ENCODE measurements at regions not wholly inside any gene's neighbourhood (a gene's known extent, or its start where the extent isn't known, plus 50 kb on each side); places are given as distances from the start of the nearest gene placed in this dataset.

DNA sequence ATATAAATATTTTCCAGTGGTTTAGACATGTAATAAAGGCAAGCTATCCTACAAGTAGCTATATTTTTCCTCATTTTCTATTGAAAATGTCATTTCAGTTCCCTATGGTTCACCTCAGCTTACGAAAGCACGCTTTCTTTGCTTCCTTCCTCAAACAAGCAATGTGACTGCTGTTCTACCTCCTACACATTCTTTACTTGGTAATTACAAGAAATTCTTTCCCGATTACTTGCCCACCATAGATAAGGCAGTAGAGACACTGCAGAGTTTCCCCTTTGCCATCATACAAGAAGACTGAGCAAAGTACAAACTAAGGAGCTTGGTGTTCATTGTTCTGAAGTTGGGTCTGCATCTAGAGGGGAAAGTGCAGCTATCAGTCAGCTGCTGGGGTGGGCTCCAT, 249.4 kb downstream of the CRPPA start:
- DNase-seq (ENCODE audit: extremely low read depth, low read depth): no peak
- TF ChIP-seq CTCF (IDR thresholded peaks at IDR 0.05; ENCODE audit: low read depth, low read length, missing control alignments): no peak
- no peak overlapping the region for H3K4me3 ChIP-seq (replicated peaks; ENCODE audit: low read depth, low read length)

DNA sequence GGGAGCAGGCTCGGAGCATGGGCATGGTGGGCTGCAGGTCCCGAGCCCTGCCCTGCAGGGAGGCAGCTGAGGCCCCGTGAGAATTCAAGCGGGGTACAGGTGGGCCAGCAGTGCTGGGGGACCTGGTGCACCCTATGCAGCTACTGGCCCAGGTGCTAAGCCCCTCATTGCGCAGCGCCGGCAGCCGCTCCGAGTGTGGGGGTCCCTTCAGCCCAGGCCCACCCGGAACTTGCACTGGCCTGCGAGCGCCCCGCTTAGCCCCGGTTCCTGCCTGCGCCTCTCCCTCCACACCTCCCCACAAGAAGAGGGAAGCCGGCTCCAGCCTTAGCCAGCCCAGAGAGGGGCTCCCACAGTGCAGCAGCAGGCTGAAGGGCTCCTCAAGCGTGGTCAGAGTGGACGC, 250.7 kb downstream of the CRPPA start:
- DNase-seq (ENCODE audit: extremely low read depth, low read depth): no peak
- TF ChIP-seq CTCF (IDR thresholded peaks at IDR 0.05; ENCODE audit: low read depth, low read length, missing control alignments): no peak

DNA sequence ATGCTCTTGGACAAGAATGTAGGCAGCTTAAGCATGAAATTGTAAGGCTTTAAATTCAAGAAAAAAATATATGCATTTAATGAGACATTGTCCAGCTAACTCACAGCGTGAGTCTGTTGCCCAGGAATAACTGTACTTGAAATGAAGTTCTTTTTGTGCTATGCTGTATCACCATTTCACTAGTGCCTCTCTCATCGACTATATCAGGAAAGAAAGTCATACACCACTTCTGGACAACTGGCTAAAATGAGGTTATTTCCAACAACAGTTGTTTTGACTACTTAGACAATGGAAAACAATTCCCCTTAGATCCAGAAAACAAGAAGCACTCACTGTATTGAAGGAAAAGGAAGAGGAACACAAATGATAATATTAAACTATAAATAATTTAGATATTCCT, 251.8 kb downstream of the CRPPA start:
- TF ChIP-seq CTCF (IDR thresholded peaks at IDR 0.05; ENCODE audit: low read depth, low read length, missing control alignments): no peak
- DNase-seq (ENCODE audit: extremely low read depth, low read depth): no peak

More for the DNA sequence above, 250.7 kb downstream of the CRPPA start:
- no peak overlapping the region for H3K4me3 ChIP-seq (replicated peaks; ENCODE audit: low read depth, low read length)

GRCh38 chr7:16167526-16167925, 253.8 kb downstream of the CRPPA start:
- TF ChIP-seq CTCF (IDR thresholded peaks at IDR 0.05; ENCODE audit: low read depth, low read length, missing control alignments): no peak
- DNase-seq (ENCODE audit: extremely low read depth, low read depth): no peak

More for the DNA sequence above, 251.8 kb downstream of the CRPPA start:
- no peak overlapping the region for H3K4me3 ChIP-seq (replicated peaks; ENCODE audit: low read depth, low read length)

GRCh38 chr7:16144361-16144760, 277.0 kb downstream of the CRPPA start:
- no peak overlapping the region for H3K4me3 ChIP-seq (replicated peaks; ENCODE audit: low read depth, low read length)
- no peak for DNase-seq (ENCODE audit: extremely low read depth, low read depth)
- no peak for TF ChIP-seq CTCF (IDR thresholded peaks at IDR 0.05; ENCODE audit: low read depth, low read length, missing control alignments)

More at GRCh38 chr7:16167526-16167925, 253.8 kb downstream of the CRPPA start:
- no peak overlapping the region for H3K4me3 ChIP-seq (replicated peaks; ENCODE audit: low read depth, low read length)

GRCh38 chr7:16137944-16138343, 283.4 kb downstream of the CRPPA start:
- DNase-seq (ENCODE audit: extremely low read depth, low read depth): no peak
- TF ChIP-seq CTCF (IDR thresholded peaks at IDR 0.05; ENCODE audit: low read depth, low read length, missing control alignments): no peak
- H3K4me3 ChIP-seq (replicated peaks; ENCODE audit: low read depth, low read length): no peak overlapping the region

DNA sequence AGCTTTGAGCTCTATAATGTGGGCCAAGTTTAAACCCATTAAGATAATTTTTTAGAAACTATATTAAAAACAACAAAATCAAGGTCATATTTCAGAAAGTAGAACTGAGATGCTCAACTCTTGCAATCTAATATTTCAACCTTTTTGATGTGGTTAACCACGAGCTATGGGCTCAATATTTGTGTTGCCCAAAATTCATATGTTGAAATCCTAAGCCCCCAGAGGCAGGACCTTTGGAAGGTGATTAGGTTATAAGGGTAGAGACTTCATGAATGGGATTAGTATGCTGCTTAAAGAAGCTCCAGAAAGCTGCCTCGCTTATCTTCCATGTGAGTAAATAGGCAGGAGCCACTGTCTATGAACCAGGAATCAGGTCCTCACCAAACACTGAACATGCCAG, 284.4 kb downstream of the CRPPA start:
- no peak for TF ChIP-seq CTCF (IDR thresholded peaks at IDR 0.05; ENCODE audit: low read depth, low read length, missing control alignments)
- DNase-seq (ENCODE audit: extremely low read depth, low read depth): no peak
- H3K4me3 ChIP-seq (replicated peaks; ENCODE audit: low read depth, low read length): no peak overlapping the region

Data from HFF-Myc (cell line).